ENCODE measurements at regions not wholly inside any gene's neighbourhood (a gene's known extent, or its start where the extent isn't known, plus 50 kb on each side); places are given as distances from the start of the nearest gene placed in this dataset.
A peak's percentile ranks its signal among the peaks of the same experiment; 100 is the strongest.
"Not testable (repeated sequence)": the region's sequence is repeated elsewhere in the genome, so short reads cannot be mapped to it uniquely, and the experiment has no call there.

GRCh38 chr5:72599519-72600370 is 92.5 kb upstream of the ZNF366 start:
- no peak for DNase-seq (ENCODE audit: insufficient read length, low spot score)
- FAIRE-seq = no peak

DNA sequence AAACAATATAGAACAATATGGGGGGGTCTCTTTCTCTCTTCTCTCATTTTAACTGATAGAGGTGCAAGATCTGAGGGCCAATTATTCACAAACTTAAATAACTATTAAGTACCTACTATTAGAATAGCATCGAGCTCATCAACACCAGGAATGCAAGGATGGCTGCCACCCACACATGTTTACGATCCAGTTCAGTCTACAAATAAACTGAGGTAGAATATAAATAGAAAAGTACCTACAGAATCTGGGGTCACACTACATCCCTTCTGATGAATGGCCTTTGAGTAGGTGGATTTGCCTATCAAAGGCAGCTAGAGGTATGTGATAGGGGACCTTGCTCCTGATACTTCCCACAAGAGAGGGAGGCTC is 91.8 kb upstream of the ZNF366 start:
- FAIRE-seq (no peak), DNase-seq (ENCODE audit: insufficient read length, low spot score) (no peak)

DNA sequence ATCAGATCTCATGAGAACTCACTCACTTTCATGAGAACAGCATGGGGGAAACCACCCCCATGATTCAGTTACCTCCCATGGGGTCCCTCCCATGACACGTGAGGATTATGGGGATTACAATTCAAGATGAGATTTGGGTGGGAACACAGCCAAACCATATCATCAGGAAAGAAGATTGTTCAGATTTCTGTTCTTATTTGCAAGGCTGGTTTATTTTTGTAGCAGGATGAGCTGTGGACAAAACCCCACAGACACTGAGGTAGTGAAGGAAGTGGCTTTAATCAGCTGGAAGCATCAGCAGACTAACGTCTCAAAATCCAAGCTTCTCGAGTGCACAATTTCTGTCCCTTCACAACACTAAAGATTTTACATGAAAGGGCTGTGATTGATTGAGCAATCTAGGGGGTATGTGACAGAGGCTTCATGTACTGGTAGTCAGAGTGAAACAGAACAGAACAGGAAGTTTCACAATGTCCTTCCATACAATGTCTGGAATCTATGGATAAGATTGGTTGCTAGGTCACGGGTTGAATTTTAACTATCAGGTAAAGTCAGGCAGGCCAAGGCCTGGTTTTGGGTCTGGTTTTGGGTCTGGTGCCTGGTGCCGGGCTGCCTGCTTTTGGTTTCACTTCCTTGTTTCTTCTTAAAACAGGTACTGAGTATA is 91.3 kb upstream of the ZNF366 start:
- FAIRE-seq (peak; percentile 26), DNase-seq (ENCODE audit: insufficient read length, low spot score) (no peak)

DNA sequence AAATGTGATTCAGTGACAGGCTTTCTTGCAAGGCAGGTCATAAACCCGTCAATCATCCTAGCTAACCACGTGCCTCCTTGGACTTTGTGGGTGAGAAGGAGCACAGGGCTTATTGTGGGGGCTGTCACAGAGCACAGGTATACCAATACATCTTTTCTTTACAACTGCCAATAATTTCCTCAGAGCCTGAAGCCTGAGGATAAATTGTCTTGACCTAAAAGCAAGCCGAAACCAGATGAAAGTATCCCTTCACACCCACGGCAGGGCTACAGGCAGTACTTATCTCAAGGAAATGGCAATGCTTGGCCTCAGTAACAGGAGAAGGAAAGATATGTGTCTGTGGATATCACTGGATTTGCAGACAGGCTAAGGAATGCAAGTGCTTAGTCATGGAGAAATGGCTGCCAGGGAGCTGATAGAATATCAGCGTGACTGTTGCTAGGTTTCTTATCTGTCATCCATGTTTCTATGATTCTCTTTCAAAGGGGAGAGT is 90.3 kb upstream of the ZNF366 start:
- FAIRE-seq = no peak

GRCh38 chr5:72596956-72597355 is 89.7 kb upstream of the ZNF366 start:
- FAIRE-seq (no peak), DNase-seq (ENCODE audit: insufficient read length, low spot score) (no peak)

More for the DNA sequence above, 90.3 kb upstream of the ZNF366 start:
- DNase-seq (ENCODE audit: insufficient read length, low spot score) = no peak

DNA sequence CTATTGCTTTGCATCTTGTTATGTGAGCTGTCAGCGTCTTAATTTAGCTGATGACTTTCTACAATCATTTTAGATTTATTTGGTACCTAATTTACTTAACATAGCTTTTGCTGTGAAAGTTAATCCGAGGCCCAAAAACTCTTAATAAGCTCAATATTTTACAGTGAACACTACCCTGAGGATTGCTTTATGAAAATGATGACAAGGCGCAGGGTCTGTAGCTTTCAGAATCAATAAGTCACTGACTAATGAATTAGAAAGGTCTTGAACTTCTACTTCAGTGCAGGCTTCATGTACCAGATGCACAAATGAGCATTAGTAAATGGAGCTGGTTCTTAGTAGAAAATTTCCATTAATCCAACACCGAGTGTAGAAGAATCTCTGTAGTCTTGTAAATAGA is 81.4 kb upstream of the ZNF366 start:
- no peak for FAIRE-seq
- DNase-seq (ENCODE audit: insufficient read length, low spot score) = no peak

DNA sequence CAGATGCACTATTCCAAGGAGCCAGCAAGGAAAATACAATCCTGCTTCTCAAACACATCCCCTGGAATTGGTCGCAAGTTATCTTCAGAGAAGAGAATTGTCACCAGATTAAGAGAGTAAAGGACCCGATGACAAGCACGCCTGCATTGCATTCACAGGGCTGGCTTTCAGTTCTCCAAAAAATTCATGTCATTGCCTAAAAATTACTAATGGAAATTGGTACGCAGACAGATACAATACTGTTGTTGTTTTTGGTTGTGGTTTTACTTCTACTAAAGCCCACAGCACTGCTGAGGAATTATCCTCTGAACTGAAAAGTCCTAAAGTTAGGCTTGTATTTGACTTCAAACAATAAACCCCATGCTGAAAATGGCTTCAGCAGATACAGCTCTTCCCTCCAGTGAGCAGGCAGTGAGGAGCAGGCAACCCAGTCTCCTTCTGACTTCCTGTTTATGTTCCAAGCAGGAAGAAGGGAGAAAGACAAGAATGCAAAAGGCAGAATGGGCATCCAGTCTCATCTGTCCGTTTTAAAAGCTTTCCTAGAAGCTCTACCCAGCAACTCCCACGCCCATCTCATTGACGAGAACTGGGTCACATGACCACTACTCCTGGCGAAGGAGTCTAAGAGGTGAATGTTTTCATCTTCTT is 80.6 kb upstream of the ZNF366 start:
- DNase-seq (ENCODE audit: insufficient read length, low spot score) = no peak
- FAIRE-seq = no peak

- FAIRE-seq (no peak), DNase-seq (ENCODE audit: insufficient read length, low spot score) (no peak)
Measured at GRCh38 chr5:72586788-72587530, 79.7 kb upstream of the ZNF366 start.

GRCh38 chr5:72584466-72584865 is 77.3 kb upstream of the ZNF366 start:
- peak; percentile 17 for DNase-seq (ENCODE audit: insufficient read length, low spot score)
- peak; percentile 89 for FAIRE-seq

- DNase-seq (ENCODE audit: insufficient read length, low spot score); FAIRE-seq: not testable (repeated sequence)
Measured at GRCh38 chr5:72579290-72579689, 72.1 kb upstream of the ZNF366 start.

- DNase-seq (ENCODE audit: insufficient read length, low spot score) (no peak), FAIRE-seq (no peak)
Measured at GRCh38 chr5:72572236-72572765, 65.1 kb upstream of the ZNF366 start.

GRCh38 chr5:72569408-72569944 is 62.3 kb upstream of the ZNF366 start:
- DNase-seq (ENCODE audit: insufficient read length, low spot score) (no peak), FAIRE-seq (no peak)

- no peak for DNase-seq (ENCODE audit: insufficient read length, low spot score)
- no peak for FAIRE-seq
Measured at GRCh38 chr5:72566746-72567145, 59.5 kb upstream of the ZNF366 start.

- FAIRE-seq = no peak
- no peak for DNase-seq (ENCODE audit: insufficient read length, low spot score)
Measured at GRCh38 chr5:72565513-72566289, 58.5 kb upstream of the ZNF366 start.

DNA sequence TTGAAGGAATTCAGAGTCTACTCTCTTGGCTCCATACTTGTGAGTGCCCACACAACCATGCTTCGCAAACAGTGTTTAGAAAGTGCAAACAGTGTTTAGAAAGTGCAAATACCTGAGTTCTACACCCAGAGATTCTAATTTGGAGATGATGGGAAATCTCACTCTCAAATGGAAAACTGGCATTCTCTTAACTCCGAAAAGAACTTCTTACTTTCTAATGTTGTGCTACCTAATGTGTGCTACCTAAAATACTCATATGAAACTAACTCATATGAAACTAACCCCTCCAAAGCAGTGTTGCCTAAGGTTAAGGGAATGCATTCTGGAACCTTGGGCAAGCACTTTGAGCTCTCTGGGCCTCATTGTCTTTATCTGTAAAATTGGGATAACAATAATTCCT is 55.5 kb upstream of the ZNF366 start:
- DNase-seq (ENCODE audit: insufficient read length, low spot score) (no peak), FAIRE-seq (no peak)

DNA sequence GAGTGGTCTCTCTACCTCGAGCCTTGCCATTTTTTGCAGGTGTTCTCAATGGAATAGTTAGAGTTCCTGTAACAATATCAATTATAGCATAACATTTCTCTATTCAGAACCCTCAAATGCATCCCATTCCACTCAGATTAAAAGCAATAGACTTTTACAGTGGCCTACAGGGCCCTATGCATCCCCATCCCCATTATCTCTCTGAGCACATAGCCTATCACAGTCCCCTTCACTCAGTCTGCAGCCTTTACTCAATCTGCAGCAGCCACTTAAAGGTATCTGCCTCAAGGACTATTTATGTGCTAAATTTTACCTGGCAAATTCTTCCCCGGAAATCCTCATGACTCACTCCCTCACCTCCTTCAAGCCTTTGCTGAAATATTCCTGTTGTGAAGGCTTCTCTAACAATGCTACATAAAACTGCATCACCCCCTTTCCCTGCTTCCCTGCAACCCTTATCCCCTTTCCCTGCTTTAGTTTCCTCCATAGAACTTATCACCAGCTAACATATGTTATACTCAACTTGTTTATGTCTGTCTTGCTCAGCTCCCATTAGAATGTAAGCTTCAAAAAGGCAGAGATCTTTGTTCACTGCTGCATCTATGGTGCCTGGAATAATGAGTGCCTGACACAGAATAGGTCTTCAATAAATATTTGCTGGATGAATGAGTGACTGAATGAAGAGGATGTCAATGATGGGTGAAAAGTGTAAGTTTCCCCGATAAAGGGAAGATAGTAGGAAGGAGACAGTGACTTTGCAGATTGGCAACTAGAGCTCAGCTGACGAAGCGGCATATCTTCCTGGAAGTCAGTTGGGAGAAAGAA is 54.1 kb upstream of the ZNF366 start:
- FAIRE-seq (no peak), DNase-seq (ENCODE audit: insufficient read length, low spot score) (no peak)

- no peak for DNase-seq (ENCODE audit: insufficient read length, low spot score)
- no peak for FAIRE-seq
Measured at GRCh38 chr5:72559866-72560766, 52.9 kb upstream of the ZNF366 start.

DNA sequence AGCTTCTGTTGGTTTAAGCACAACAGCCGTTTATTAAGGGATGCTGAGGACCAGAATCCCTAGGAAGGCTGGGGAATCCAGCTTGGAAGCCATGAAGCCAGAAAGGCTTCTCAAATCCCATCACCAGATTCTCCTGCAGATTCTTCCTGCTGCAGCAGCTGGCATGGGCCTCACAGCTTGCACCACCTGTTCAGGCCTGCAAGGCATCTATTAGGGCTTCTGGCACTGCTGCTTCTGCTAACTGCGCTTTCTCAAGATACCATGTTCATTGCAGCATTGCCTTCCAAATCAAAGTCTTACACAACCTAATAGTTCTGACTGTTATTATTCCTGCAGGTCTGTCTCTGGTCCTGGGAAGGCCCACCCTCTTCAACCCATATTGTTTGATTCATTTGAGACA is 51.2 kb upstream of the ZNF366 start:
- FAIRE-seq = no peak
- no peak for DNase-seq (ENCODE audit: insufficient read length, low spot score)
